ENCODE measurements at regions not wholly inside any gene's neighbourhood (a gene's known extent, or its start where the extent isn't known, plus 50 kb on each side); places are given as distances from the start of the nearest gene placed in this dataset.
"Not testable (repeated sequence)": the region's sequence is repeated elsewhere in the genome, so short reads cannot be mapped to it uniquely, and the experiment has no call there.

- intact Hi-C loops (cut with micrococcal nuclease); DNase-seq; H3K4me1 Mint-ChIP-seq; H3K9me3 Mint-ChIP-seq; H3K36me3 Mint-ChIP-seq (ENCODE audit: low read depth); H3K27ac Mint-ChIP-seq; H3K4me3 Mint-ChIP-seq; H3K27me3 Mint-ChIP-seq: not testable (repeated sequence)
Measured at GRCh38 chr9:41034699-41035197, 93.7 kb downstream of the FOXD4L6 start.

- H3K36me3 Mint-ChIP-seq (ENCODE audit: low read depth); intact Hi-C loops (cut with micrococcal nuclease); H3K9me3 Mint-ChIP-seq; H3K4me3 Mint-ChIP-seq; H3K27ac Mint-ChIP-seq; DNase-seq; H3K27me3 Mint-ChIP-seq; H3K4me1 Mint-ChIP-seq: not testable (repeated sequence)
Measured at GRCh38 chr9:41033877-41034276, 94.6 kb downstream of the FOXD4L6 start.

- H3K27ac Mint-ChIP-seq, DNase-seq: not testable (repeated sequence)
Measured at GRCh38 chr9:41033360-41033759, 95.1 kb downstream of the FOXD4L6 start.

GRCh38 chr9:41026912-41027676 is 101.4 kb downstream of the FOXD4L6 start:
- H3K36me3 Mint-ChIP-seq (ENCODE audit: low read depth); H3K27ac Mint-ChIP-seq; intact Hi-C loops (cut with micrococcal nuclease); H3K4me3 Mint-ChIP-seq; DNase-seq; H3K9me3 Mint-ChIP-seq; H3K4me1 Mint-ChIP-seq; H3K27me3 Mint-ChIP-seq: not testable (repeated sequence)

More at GRCh38 chr9:41033360-41033759, 95.1 kb downstream of the FOXD4L6 start:
- H3K9me3 Mint-ChIP-seq; H3K36me3 Mint-ChIP-seq (ENCODE audit: low read depth); intact Hi-C loops (cut with micrococcal nuclease); H3K4me3 Mint-ChIP-seq; H3K27me3 Mint-ChIP-seq; H3K4me1 Mint-ChIP-seq: not testable (repeated sequence)

- DNase-seq; intact Hi-C loops (cut with micrococcal nuclease); H3K4me1 Mint-ChIP-seq; H3K27me3 Mint-ChIP-seq; H3K27ac Mint-ChIP-seq; H3K4me3 Mint-ChIP-seq; H3K9me3 Mint-ChIP-seq: not testable (repeated sequence)
- H3K36me3 Mint-ChIP-seq (ENCODE audit: low read depth) = peaks cover 12% of the 10 kb centered on the region
Measured at GRCh38 chr9:41022365-41022764, 106.1 kb downstream of the FOXD4L6 start.

- intact Hi-C loops (cut with micrococcal nuclease); H3K27me3 Mint-ChIP-seq; H3K27ac Mint-ChIP-seq; H3K4me3 Mint-ChIP-seq; H3K9me3 Mint-ChIP-seq; H3K4me1 Mint-ChIP-seq; DNase-seq: not testable (repeated sequence)
- H3K36me3 Mint-ChIP-seq (ENCODE audit: low read depth) = peaks cover 14% of the 10 kb centered on the region
Measured at GRCh38 chr9:41019858-41020562, 108.5 kb downstream of the FOXD4L6 start.

GRCh38 chr9:41018948-41019347 is 109.5 kb downstream of the FOXD4L6 start:
- H3K27ac Mint-ChIP-seq = not testable (repeated sequence)

GRCh38 chr9:41016699-41017098 is 111.8 kb downstream of the FOXD4L6 start:
- H3K27me3 Mint-ChIP-seq; H3K4me3 Mint-ChIP-seq; H3K27ac Mint-ChIP-seq; H3K9me3 Mint-ChIP-seq; H3K4me1 Mint-ChIP-seq; DNase-seq; intact Hi-C loops (cut with micrococcal nuclease): not testable (repeated sequence)
- H3K36me3 Mint-ChIP-seq (ENCODE audit: low read depth) = peaks cover 26% of the 10 kb centered on the region

More at GRCh38 chr9:41018948-41019347, 109.5 kb downstream of the FOXD4L6 start:
- H3K4me1 Mint-ChIP-seq; H3K9me3 Mint-ChIP-seq; H3K27me3 Mint-ChIP-seq; H3K4me3 Mint-ChIP-seq; DNase-seq; intact Hi-C loops (cut with micrococcal nuclease): not testable (repeated sequence)
- peaks cover 18% of the 10 kb centered on the region for H3K36me3 Mint-ChIP-seq (ENCODE audit: low read depth)

- H3K4me3 Mint-ChIP-seq; H3K27me3 Mint-ChIP-seq; H3K27ac Mint-ChIP-seq; H3K9me3 Mint-ChIP-seq; DNase-seq; intact Hi-C loops (cut with micrococcal nuclease): not testable (repeated sequence)
- Mint-ChIP-seq H3K36me3 (ENCODE audit: low read depth) (peaks cover 28% of the 10 kb centered on the region), H3K4me1 (peaks cover 21% of the 10 kb centered on the region)
Measured at GRCh38 chr9:40999952-41000700, 128.4 kb downstream of the FOXD4L6 start.

- Mint-ChIP-seq H3K4me1 (peaks cover 27% of the 10 kb centered on the region), H3K36me3 (ENCODE audit: low read depth) (peaks cover 23% of the 10 kb centered on the region)
- H3K9me3 Mint-ChIP-seq; H3K4me3 Mint-ChIP-seq; DNase-seq; H3K27ac Mint-ChIP-seq; intact Hi-C loops (cut with micrococcal nuclease); H3K27me3 Mint-ChIP-seq: not testable (repeated sequence)
Measured at GRCh38 chr9:40995490-40995889, 133.0 kb downstream of the FOXD4L6 start.

- Mint-ChIP-seq H3K36me3 (ENCODE audit: low read depth) (peaks cover 21% of the 10 kb centered on the region), H3K27ac (peak overlapping the region; percentile 56), H3K4me1 (peaks cover 25% of the 10 kb centered on the region)
- H3K27me3 Mint-ChIP-seq; intact Hi-C loops (cut with micrococcal nuclease); H3K9me3 Mint-ChIP-seq; DNase-seq; H3K4me3 Mint-ChIP-seq: not testable (repeated sequence)
Measured at GRCh38 chr9:40993842-40994241, 134.6 kb downstream of the FOXD4L6 start.

GRCh38 chr9:40993375-40993774 is 135.1 kb downstream of the FOXD4L6 start:
- H3K4me1 Mint-ChIP-seq = peaks cover 25% of the 10 kb centered on the region
- DNase-seq; intact Hi-C loops (cut with micrococcal nuclease); H3K27me3 Mint-ChIP-seq; H3K4me3 Mint-ChIP-seq; H3K9me3 Mint-ChIP-seq: not testable (repeated sequence)
- peaks cover 25% of the 10 kb centered on the region for H3K36me3 Mint-ChIP-seq (ENCODE audit: low read depth)
- peak overlapping the region; percentile 56 for H3K27ac Mint-ChIP-seq

GRCh38 chr9:40992472-40992821 is 136.0 kb downstream of the FOXD4L6 start:
- intact Hi-C loops (cut with micrococcal nuclease); H3K27ac Mint-ChIP-seq; H3K9me3 Mint-ChIP-seq: not testable (repeated sequence)

More at GRCh38 chr9:40992472-40992821, 136.0 kb downstream of the FOXD4L6 start:
- not testable (repeated sequence) for H3K27me3 Mint-ChIP-seq, DNase-seq, H3K4me3 Mint-ChIP-seq
- peaks cover 23% of the 10 kb centered on the region for H3K4me1 Mint-ChIP-seq
- H3K36me3 Mint-ChIP-seq (ENCODE audit: low read depth) = peaks cover 28% of the 10 kb centered on the region

Measured in activated CD4-positive, alpha-beta T cell treated with anti-CD3 and anti-CD28 coated beads, Interleukin-2, amount 10 ng/mL, durations not matched to agents 24 days and 14 days (primary cell).